Mesenchymal stem cell (in vitro differentiated cells and primary cell): ENCODE measurements at regions not wholly inside any gene's neighbourhood (a gene's known extent, or its start where the extent isn't known, plus 50 kb on each side); places are given as distances from the start of the nearest gene placed in this dataset.

Experiments
- DNase-seq: peaks from one replicate; pipeline ENCODE4 v3.0.0-alpha.2; 2013
- H2AFZ ChIP-seq: one replicate; pipeline ENCODE4 v1.6.1; 2013; ENCODE audit warnings: low read depth, mild to moderate bottlenecking, control low read depth, inconsistent platforms, low read length, moderate library complexity
- H2AK5ac ChIP-seq: 2 replicates; pipeline ENCODE4 v1.6.1; 2013; ENCODE audit warnings: low read length, moderate library complexity, mild to moderate bottlenecking, inconsistent platforms; ENCODE audit not compliant: severe bottlenecking
- H2BK120ac ChIP-seq: one replicate; pipeline ENCODE4 v1.6.1; 2013; ENCODE audit warnings: low read depth, mild to moderate bottlenecking, inconsistent platforms, low read length, moderate library complexity
- H2BK12ac ChIP-seq, 2 experiments: one replicate each; pipeline ENCODE4 v1.6.1; 2013; ENCODE audit warnings: inconsistent platforms in 2 of 2, low read length in 2 of 2, mild to moderate bottlenecking in 2 of 2, moderate library complexity in 2 of 2, control low read depth in 1 of 2
- H2BK15ac ChIP-seq: one replicate; pipeline ENCODE4 v1.6.1; 2013; ENCODE audit warnings: mild to moderate bottlenecking, low read depth, inconsistent platforms; ENCODE audit not compliant: poor library complexity, severe bottlenecking
- H2BK5ac ChIP-seq: 2 replicates; pipeline ENCODE4 v1.6.1; 2013; ENCODE audit warnings: low read depth, mild to moderate bottlenecking, low read length, control low read depth, inconsistent platforms; ENCODE audit not compliant: poor library complexity, severe bottlenecking
- H3K14ac ChIP-seq, 2 experiments: one replicate each; pipeline ENCODE4 v1.6.1; 2013; ENCODE audit warnings: inconsistent platforms in 2 of 2, low read length in 2 of 2, control low read depth in 1 of 2, mild to moderate bottlenecking in 1 of 2, moderate library complexity in 1 of 2
- H3K18ac ChIP-seq, 2 experiments: one replicate each; pipeline ENCODE4 v1.6.1; 2013; ENCODE audit warnings: inconsistent platforms in 2 of 2, low read length in 2 of 2, control low read depth in 1 of 2, low read depth in 1 of 2, mild to moderate bottlenecking in 1 of 2
- H3K23ac ChIP-seq, 2 experiments: one replicate each; pipeline ENCODE4 v1.6.1; 2013; ENCODE audit warnings: inconsistent platforms in 2 of 2, low read length in 2 of 2, mild to moderate bottlenecking in 2 of 2, moderate library complexity in 2 of 2, control low read depth in 1 of 2
- H3K27ac ChIP-seq: 2 replicates; pipeline ENCODE4 v1.5.1; 2013; ENCODE audit warnings: mild to moderate bottlenecking, moderate library complexity, low read length, control low read depth, inconsistent platforms; ENCODE audit not compliant: poor library complexity, severe bottlenecking
- H3K27me3 ChIP-seq, 2 experiments: 2 replicates each; pipeline versions ENCODE4 v1.6.1 to v1.7.0; 2013; ENCODE audit warnings: low read length in 2 of 2, mild to moderate bottlenecking in 2 of 2, moderate library complexity in 2 of 2, control low read depth in 1 of 2, inconsistent platforms in 1 of 2; ENCODE audit not compliant: control insufficient read depth in 1 of 2, insufficient read depth in 1 of 2
- H3K36me3 ChIP-seq, 2 experiments: 2 replicates each; pipeline versions ENCODE4 v1.6.1 to v1.7.0; 2013; ENCODE audit warnings: low read length in 2 of 2, control low read depth in 1 of 2, inconsistent platforms in 1 of 2, low read depth in 1 of 2, mild to moderate bottlenecking in 1 of 2; ENCODE audit not compliant: insufficient read depth in 2 of 2, control insufficient read depth in 1 of 2
- H3K4ac ChIP-seq, 2 experiments: one replicate each; pipeline ENCODE4 v1.6.1; 2013; ENCODE audit warnings: inconsistent platforms in 2 of 2, low read length in 2 of 2, mild to moderate bottlenecking in 2 of 2, moderate library complexity in 2 of 2, control low read depth in 1 of 2, low read depth in 1 of 2
- H3K4me1 ChIP-seq: 2 replicates; pipeline ENCODE4 v1.6.1; 2013; ENCODE audit warnings: low read depth, low read length, control low read depth; ENCODE audit not compliant: control insufficient read depth, insufficient read depth
- H3K4me2 ChIP-seq: 2 replicates; pipeline ENCODE4 v1.6.1; 2013; ENCODE audit warnings: low read length, mild to moderate bottlenecking, inconsistent platforms; ENCODE audit not compliant: poor library complexity, severe bottlenecking
- H3K4me3 ChIP-seq, 2 experiments: 2 replicates each; pipeline versions ENCODE4 v1.5.1 to v1.7.0; 2013; ENCODE audit warnings: low read length in 2 of 2, mild to moderate bottlenecking in 2 of 2, control low read depth in 1 of 2, low read depth in 1 of 2; ENCODE audit not compliant: insufficient read depth in 1 of 2
- H3K79me1 ChIP-seq: replicated peaks from 2 replicates; pipeline ENCODE4 v1.6.1; 2013; ENCODE audit warnings: mild to moderate bottlenecking, control low read depth, low read length, inconsistent platforms; ENCODE audit not compliant: poor library complexity, severe bottlenecking
- H3K9ac ChIP-seq: 2 replicates; pipeline ENCODE4 v1.7.0; 2013; ENCODE audit warnings: mild to moderate bottlenecking, low read length, moderate library complexity
- H3K9me3 ChIP-seq: 2 replicates; pipeline ENCODE4 v1.7.0; 2013; ENCODE audit warnings: mild to moderate bottlenecking, low read length; ENCODE audit not compliant: control insufficient read depth
- H4K8ac ChIP-seq: one replicate; pipeline ENCODE4 v1.6.1; 2013; ENCODE audit warnings: inconsistent platforms, mild to moderate bottlenecking, low read length, moderate library complexity
- H4K91ac ChIP-seq: one replicate; pipeline ENCODE4 v1.6.1; 2013; ENCODE audit warnings: mild to moderate bottlenecking, low read length, inconsistent platforms
- WGBS: methylation state at CpG from one replicate; pipeline ENCODE4 v1.1.7; 2013; ENCODE audit warnings: mixed read lengths; 5-methylcytosine and 5-hydroxymethylcytosine counted together

DNA sequence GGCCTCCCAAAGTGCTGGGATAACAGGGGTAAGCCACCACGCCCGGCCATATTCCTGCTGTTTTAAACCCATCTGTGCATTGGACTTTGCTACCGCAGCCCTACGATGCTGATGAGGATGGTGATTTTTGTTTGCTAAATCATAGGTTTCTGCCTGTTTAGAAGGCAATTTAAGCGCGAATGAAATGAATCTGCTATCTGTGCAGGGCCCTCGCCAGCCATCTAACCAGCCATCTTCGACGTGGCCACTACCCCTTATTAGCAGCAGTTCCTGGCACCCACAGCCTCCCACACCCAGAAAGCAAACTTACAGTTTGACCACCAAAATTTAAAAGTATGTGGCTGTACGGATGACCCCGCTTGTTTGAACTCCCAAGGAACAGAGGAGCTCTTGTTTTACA lies 178.5 kb downstream of the SHOX start:
- Histone ChIP-seq H2BK120ac (no peak overlapping the region), H2BK5ac (no peak overlapping the region), H2BK15ac (no peak overlapping the region), H3K4me2 (no peak overlapping the region), H4K91ac (no peak overlapping the region), H3K23ac (no peak overlapping the region), H3K9me3 (peaks cover 8% of the 10 kb centered on the region), H3K14ac (no peak overlapping the region), H2AK5ac (no peak overlapping the region), H3K79me1 (no peaks in the 10 kb centered on the region), H4K8ac (no peak overlapping the region), H3K27me3 (no peaks in the 10 kb centered on the region), H2AFZ (no peak overlapping the region), H3K27ac (no peak overlapping the region), H3K18ac (no peak overlapping the region), H3K4ac (no peak overlapping the region), H3K9ac (no peak overlapping the region), H3K4me3 (no peak overlapping the region), H3K36me3 (no peaks in the 10 kb centered on the region), H2BK12ac (no peak overlapping the region), H3K4me1 (no peaks in the 10 kb centered on the region)
- DNase-seq = no peak
- 91% methylated on average over 10 of the region's 11 CpGs for WGBS

GRCh38 chrX:806586-806985 lies 176.0 kb downstream of the SHOX start:
- Histone ChIP-seq H3K14ac (no peak overlapping the region), H2AFZ (no peak overlapping the region), H3K4ac (no peak overlapping the region), H3K23ac (no peak overlapping the region), H3K4me1 (no peaks in the 10 kb centered on the region), H3K27me3 (no peaks in the 10 kb centered on the region), H2BK12ac (no peak overlapping the region), H3K9ac (no peak overlapping the region), H2BK120ac (no peak overlapping the region), H3K4me3 (no peak overlapping the region), H4K8ac (no peak overlapping the region), H3K18ac (no peak overlapping the region), H3K79me1 (no peaks in the 10 kb centered on the region), H2BK15ac (no peak overlapping the region), H3K9me3 (peaks cover 8% of the 10 kb centered on the region), H3K4me2 (no peak overlapping the region), H3K27ac (no peak overlapping the region), H2BK5ac (no peak overlapping the region), H3K36me3 (no peaks in the 10 kb centered on the region), H2AK5ac (no peak overlapping the region), H4K91ac (no peak overlapping the region)
- no peak for DNase-seq
- WGBS = 84% methylated on average over 6 of the region's 8 CpGs

DNA sequence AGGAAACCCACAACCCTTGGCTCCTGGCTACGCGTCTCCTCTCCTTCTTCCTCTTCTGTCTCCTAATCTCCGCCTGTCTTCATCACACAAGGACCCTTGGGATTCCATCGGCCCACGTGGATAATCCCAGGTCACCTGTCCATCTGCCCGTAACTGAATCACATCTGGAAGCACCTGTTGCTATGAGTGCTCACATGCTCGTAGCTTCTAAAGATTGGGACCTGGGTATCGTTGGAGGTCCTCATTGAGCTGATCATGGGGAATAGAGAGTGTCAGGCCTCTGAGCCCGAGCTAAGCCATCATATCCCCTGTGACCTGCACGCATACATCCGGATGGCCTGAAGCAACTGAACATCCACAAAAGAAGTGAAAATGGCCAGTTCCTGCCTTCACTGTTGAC lies 175.4 kb downstream of the SHOX start:
- Histone ChIP-seq H2BK5ac (no peak overlapping the region), H3K14ac (no peak overlapping the region), H3K4me3 (no peak overlapping the region), H2BK120ac (no peak overlapping the region), H2AK5ac (no peak overlapping the region), H2AFZ (no peak overlapping the region), H3K4ac (no peak overlapping the region), H3K4me2 (no peak overlapping the region), H4K91ac (no peak overlapping the region), H3K27ac (no peak overlapping the region), H2BK15ac (no peak overlapping the region), H3K36me3 (no peaks in the 10 kb centered on the region), H4K8ac (no peak overlapping the region), H3K27me3 (no peaks in the 10 kb centered on the region), H3K79me1 (no peaks in the 10 kb centered on the region), H2BK12ac (no peak overlapping the region), H3K9ac (no peak overlapping the region), H3K4me1 (no peaks in the 10 kb centered on the region), H3K9me3 (peaks cover 8% of the 10 kb centered on the region), H3K23ac (no peak overlapping the region), H3K18ac (no peak overlapping the region)
- no peak for DNase-seq
- 84% methylated on average over 11 of the region's 11 CpGs for WGBS

DNA sequence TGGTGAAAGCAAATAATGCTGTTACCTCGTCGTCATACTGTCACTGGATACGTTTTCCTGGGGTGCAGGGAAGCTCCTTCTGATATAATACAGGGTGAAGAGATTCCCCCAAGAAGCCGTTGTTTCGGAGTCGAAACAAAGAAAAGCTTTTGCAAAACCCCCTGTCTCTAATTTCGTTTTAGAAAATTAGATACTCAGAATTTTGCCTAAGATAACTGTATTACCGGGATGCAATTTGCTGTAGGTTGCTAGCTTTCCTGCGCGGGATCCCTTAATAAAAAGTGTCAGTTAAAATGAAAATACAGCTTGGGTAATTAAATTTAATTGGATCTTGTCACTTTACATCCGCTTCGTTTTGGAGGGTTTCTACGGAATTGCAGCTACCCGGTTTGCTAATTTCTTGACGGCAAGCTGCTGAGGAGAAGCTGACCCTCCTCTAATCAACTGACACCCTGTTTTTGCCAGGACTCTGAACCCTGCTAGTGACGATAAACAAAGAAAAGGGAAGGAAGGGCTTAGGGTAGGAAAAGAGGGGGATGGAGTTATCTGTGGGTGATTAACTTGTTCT lies 174.6 kb downstream of the SHOX start:
- 79% methylated on average over 15 of the region's 16 CpGs for WGBS
- H2AK5ac ChIP-seq = no peak overlapping the region
- no peaks in the 10 kb centered on the region for H3K79me1 ChIP-seq
- no peak overlapping the region for H2BK12ac ChIP-seq
- H3K27me3 ChIP-seq = no peaks in the 10 kb centered on the region
- H2BK5ac ChIP-seq = no peak overlapping the region
- H3K4me2 ChIP-seq = no peak overlapping the region
- no peak overlapping the region for H2BK15ac ChIP-seq
- H3K36me3 ChIP-seq = no peaks in the 10 kb centered on the region
- no peak for DNase-seq
- no peak overlapping the region for H3K18ac ChIP-seq
- no peak overlapping the region for H3K4ac ChIP-seq
- H3K23ac ChIP-seq = no peak overlapping the region
- H3K14ac ChIP-seq = no peak overlapping the region
- H4K8ac ChIP-seq = no peak overlapping the region
- H2AFZ ChIP-seq = no peak overlapping the region
- H3K4me3 ChIP-seq = no peak overlapping the region
- H3K4me1 ChIP-seq = no peaks in the 10 kb centered on the region
- no peak overlapping the region for H4K91ac ChIP-seq
- H3K9me3 ChIP-seq = peaks cover 8% of the 10 kb centered on the region
- no peak overlapping the region for H3K27ac ChIP-seq
- no peak overlapping the region for H3K9ac ChIP-seq
- H2BK120ac ChIP-seq = no peak overlapping the region
